Cardiac muscle cell (in vitro differentiated cells and primary cell): ENCODE measurements at regions not wholly inside any gene's neighbourhood (a gene's known extent, or its start where the extent isn't known, plus 50 kb on each side); places are given as distances from the start of the nearest gene placed in this dataset.
"Not testable (repeated sequence)": the region's sequence is repeated elsewhere in the genome, so short reads cannot be mapped to it uniquely, and the experiment has no call there.

Experiments
- DNase-seq, 2 donors: peaks; one replicate each; pipeline versions ENCODE4 v3.0.0 to v3.0.0-alpha.2; 2010 to 2017; ENCODE audit warnings: low read depth in 1 of 2, low spot score in 1 of 2
- H3K27ac ChIP-seq: fragments of 200-600 bp; sonication (generic); 2 replicates; pipeline ENCODE4 v1.5.1; 2016
- H3K27me3 ChIP-seq: fragments of 200-600 bp; sonication (generic); 2 replicates; pipeline ENCODE4 v1.6.0; 2016; ENCODE audit warnings: control low read depth
- H3K36me3 ChIP-seq: fragments of 200-600 bp; sonication (generic); 2 replicates; pipeline ENCODE4 v1.5.1; 2016; ENCODE audit warnings: control low read depth
- H3K4me1 ChIP-seq: fragments of 200-600 bp; sonication (generic); 2 replicates; pipeline ENCODE4 v1.8.1; 2017; ENCODE audit warnings: low read depth, mild to moderate bottlenecking, mixed run types
- H3K4me3 ChIP-seq: fragments of 200-600 bp; sonication (generic); 2 replicates; pipeline ENCODE4 v1.5.1; 2016; ENCODE audit warnings: mild to moderate bottlenecking
- H3K9me3 ChIP-seq: fragments of 200-600 bp; sonication (generic); 2 replicates; pipeline ENCODE4 v1.5.1; 2017; ENCODE audit warnings: low read depth, mild to moderate bottlenecking, control low read depth
- CTCF ChIP-seq: IDR thresholded peaks from 2 replicates; pipeline ENCODE4 v1.5.1; 2012; ENCODE audit warnings: low read depth, mild to moderate bottlenecking, low read length

GRCh38 chr6:15943423-15943822 lies 185.5 kb upstream of the MYLIP start:
- Histone ChIP-seq H3K27me3 (no peaks in the 10 kb centered on the region), H3K9me3 (no peaks in the 10 kb centered on the region)

GRCh38 chr6:15941168-15941567 lies 187.7 kb upstream of the MYLIP start:
- no peak for TF ChIP-seq CTCF
- Histone ChIP-seq H3K27me3 (no peaks in the 10 kb centered on the region), H3K9me3 (no peaks in the 10 kb centered on the region), H3K4me1 (no peaks in the 10 kb centered on the region), H3K4me3 (no peak overlapping the region), H3K36me3 (no peaks in the 10 kb centered on the region), H3K27ac (no peak overlapping the region)
- no peak for DNase-seq

More at GRCh38 chr6:15943423-15943822, 185.5 kb upstream of the MYLIP start:
- Histone ChIP-seq H3K36me3 (no peaks in the 10 kb centered on the region), H3K4me1 (no peaks in the 10 kb centered on the region), H3K4me3 (no peak overlapping the region), H3K27ac (no peak overlapping the region)
- no peak for DNase-seq
- no peak for TF ChIP-seq CTCF

- TF ChIP-seq CTCF, result no peak
- no peak for DNase-seq
- no peaks in the 10 kb centered on the region for H3K9me3 ChIP-seq
- H3K4me3 ChIP-seq, result no peak overlapping the region
- H3K36me3 ChIP-seq, result no peaks in the 10 kb centered on the region
- no peaks in the 10 kb centered on the region for H3K27me3 ChIP-seq
- no peaks in the 10 kb centered on the region for H3K4me1 ChIP-seq
- no peak overlapping the region for H3K27ac ChIP-seq
These were observed 190.8 kb upstream of the MYLIP start for GRCh38 chr6:15938107-15938506.

GRCh38 chr6:15937602-15938001 lies 191.3 kb upstream of the MYLIP start:
- no peak for DNase-seq

GRCh38 chr6:15936503-15936902 lies 192.4 kb upstream of the MYLIP start:
- no peak for TF ChIP-seq CTCF
- H3K4me1 ChIP-seq, result no peaks in the 10 kb centered on the region
- H3K27me3 ChIP-seq, result no peaks in the 10 kb centered on the region
- H3K9me3 ChIP-seq, result no peaks in the 10 kb centered on the region
- no peak overlapping the region for H3K4me3 ChIP-seq
- no peaks in the 10 kb centered on the region for H3K36me3 ChIP-seq
- no peak for DNase-seq
- H3K27ac ChIP-seq, result no peak overlapping the region

More at GRCh38 chr6:15937602-15938001, 191.3 kb upstream of the MYLIP start:
- Histone ChIP-seq H3K4me3 (no peak overlapping the region), H3K4me1 (no peaks in the 10 kb centered on the region), H3K27me3 (no peaks in the 10 kb centered on the region), H3K9me3 (no peaks in the 10 kb centered on the region), H3K27ac (no peak overlapping the region), H3K36me3 (no peaks in the 10 kb centered on the region)
- no peak for TF ChIP-seq CTCF

- Histone ChIP-seq H3K36me3 (no peaks in the 10 kb centered on the region), H3K4me3 (no peak overlapping the region), H3K4me1 (no peaks in the 10 kb centered on the region), H3K9me3 (no peaks in the 10 kb centered on the region), H3K27me3 (no peaks in the 10 kb centered on the region), H3K27ac (no peak overlapping the region)
- TF ChIP-seq CTCF, result no peak
- DNase-seq, result no peak
These were observed 193.2 kb upstream of the MYLIP start for GRCh38 chr6:15935661-15936060.

GRCh38 chr6:15931697-15932096 lies 197.2 kb upstream of the MYLIP start:
- H3K27ac ChIP-seq, H3K27me3 ChIP-seq, H3K36me3 ChIP-seq, H3K9me3 ChIP-seq, DNase-seq, H3K4me3 ChIP-seq, H3K4me1 ChIP-seq: not testable (repeated sequence)
